ENCODE measurements at regions not wholly inside any gene's neighbourhood (a gene's known extent, or its start where the extent isn't known, plus 50 kb on each side); places are given as distances from the start of the nearest gene placed in this dataset.

DNA sequence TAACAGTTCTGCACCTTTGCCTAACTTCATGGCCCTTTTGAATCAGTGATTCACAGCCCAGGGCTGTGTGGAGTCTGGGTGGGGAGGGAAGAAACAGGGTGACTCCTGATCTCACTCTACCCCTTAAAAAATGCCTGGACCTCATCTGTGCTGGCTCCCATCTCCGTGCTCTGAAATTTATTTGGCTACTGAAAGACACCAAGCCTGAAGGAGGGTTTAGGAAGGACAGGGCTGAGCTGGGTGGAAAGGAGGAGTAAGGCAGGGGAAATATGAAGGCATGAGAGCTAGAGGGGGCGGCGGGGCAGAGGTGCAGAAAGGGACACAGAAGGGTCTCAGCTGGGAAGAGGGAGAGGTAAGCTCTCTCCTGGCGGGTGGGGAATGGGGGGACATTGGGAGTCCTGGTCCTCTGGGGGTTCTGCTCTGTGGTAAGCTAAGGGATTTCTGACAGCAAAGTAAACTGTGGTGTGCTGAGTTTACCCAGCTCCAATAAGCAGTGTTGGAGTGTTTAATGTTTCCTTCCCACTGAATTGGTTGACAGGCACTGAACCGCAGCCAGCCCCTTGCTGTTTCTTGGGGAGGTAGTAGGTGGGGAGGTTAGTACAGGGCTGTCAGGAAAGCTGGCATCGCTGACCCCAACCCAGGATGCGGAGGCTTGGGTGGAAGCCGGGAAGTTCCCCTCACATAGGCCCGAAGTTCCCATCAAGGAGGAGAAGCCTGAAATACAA lies 71.1 kb downstream of the RPUSD4 start:
- TF ChIP-seq EZH2 (IDR thresholded peaks at IDR 0.05; ENCODE audit: borderline replicate concordance, low read depth, low read length, severe bottlenecking), result no peak
- TF ChIP-seq, protein P1, sequence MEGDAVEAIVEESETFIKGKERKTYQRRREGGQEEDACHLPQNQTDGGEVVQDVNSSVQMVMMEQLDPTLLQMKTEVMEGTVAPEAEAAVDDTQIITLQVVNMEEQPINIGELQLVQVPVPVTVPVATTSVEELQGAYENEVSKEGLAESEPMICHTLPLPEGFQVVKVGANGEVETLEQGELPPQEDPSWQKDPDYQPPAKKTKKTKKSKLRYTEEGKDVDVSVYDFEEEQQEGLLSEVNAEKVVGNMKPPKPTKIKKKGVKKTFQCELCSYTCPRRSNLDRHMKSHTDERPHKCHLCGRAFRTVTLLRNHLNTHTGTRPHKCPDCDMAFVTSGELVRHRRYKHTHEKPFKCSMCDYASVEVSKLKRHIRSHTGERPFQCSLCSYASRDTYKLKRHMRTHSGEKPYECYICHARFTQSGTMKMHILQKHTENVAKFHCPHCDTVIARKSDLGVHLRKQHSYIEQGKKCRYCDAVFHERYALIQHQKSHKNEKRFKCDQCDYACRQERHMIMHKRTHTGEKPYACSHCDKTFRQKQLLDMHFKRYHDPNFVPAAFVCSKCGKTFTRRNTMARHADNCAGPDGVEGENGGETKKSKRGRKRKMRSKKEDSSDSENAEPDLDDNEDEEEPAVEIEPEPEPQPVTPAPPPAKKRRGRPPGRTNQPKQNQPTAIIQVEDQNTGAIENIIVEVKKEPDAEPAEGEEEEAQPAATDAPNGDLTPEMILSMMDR (IDR thresholded peaks at IDR 0.05; ENCODE audit: borderline replicate concordance, extremely low read depth, low read length, poor library complexity, severe bottlenecking), result no peak

All from DND-41 (cell line).